CD14-positive monocyte (primary cell): ENCODE measurements at regions not wholly inside any gene's neighbourhood (a gene's known extent, or its start where the extent isn't known, plus 50 kb on each side); places are given as distances from the start of the nearest gene placed in this dataset.

Experiments used
- DNase-seq, 3 donors: peaks; one replicate each; pipeline ENCODE4 v3.0.0-alpha.2; 2011 to 2022
- H2AFZ ChIP-seq: 2 replicates; pipeline ENCODE4 v1.6.0; 2012; ENCODE audit warnings: mild to moderate bottlenecking, low read depth, low read length, inconsistent platforms; ENCODE audit not compliant: insufficient read depth, poor library complexity, severe bottlenecking
- H3K27ac ChIP-seq, 2 donors: 1 replicate in 1 of 2; 2 replicates in 1 of 2; pipeline ENCODE4 v1.5.1; 2012 to 2013; ENCODE audit warnings: low read length in 2 of 2, control low read depth in 1 of 2, inconsistent platforms in 1 of 2, low read depth in 1 of 2, mild to moderate bottlenecking in 1 of 2
- H3K27me3 ChIP-seq, 2 donors: one replicate each; pipeline versions ENCODE4 v1.6.0 to v1.6.1; 2011 to 2013; ENCODE audit warnings: low read length in 2 of 2; ENCODE audit not compliant: control insufficient read depth in 2 of 2, insufficient read depth in 2 of 2
- H3K36me3 ChIP-seq, 2 donors: replicated peaks in 1 of 2; 1 replicate in 1 of 2; 2 replicates in 1 of 2; pipeline versions ENCODE4 v1.5.1 to v1.6.1; 2012 to 2013; ENCODE audit warnings: low read length in 2 of 2, control low read depth in 1 of 2, inconsistent platforms in 1 of 2, mild to moderate bottlenecking in 1 of 2; ENCODE audit not compliant: insufficient read depth in 2 of 2, control insufficient read depth in 1 of 2
- H3K4me1 ChIP-seq, 2 donors: 1 replicate in 1 of 2; 2 replicates in 1 of 2; pipeline versions ENCODE4 v1.5.1 to v1.6.1; 2012 to 2013; ENCODE audit warnings: low read length in 2 of 2, control low read depth in 1 of 2, inconsistent platforms in 1 of 2, mild to moderate bottlenecking in 1 of 2, moderate library complexity in 1 of 2; ENCODE audit not compliant: insufficient read depth in 2 of 2, control insufficient read depth in 1 of 2
- H3K4me2 ChIP-seq: replicated peaks from 2 replicates; pipeline ENCODE3; 2012; ENCODE audit warnings: low read length, moderate library complexity, mild to moderate bottlenecking; ENCODE audit not compliant: poor library complexity, severe bottlenecking; ENCODE audit errors: extremely low read depth
- H3K4me3 ChIP-seq, 3 experiments: fragments of 200-600 bp in 1 of 3; sonication (generic) in 1 of 3; replicated peaks in 1 of 3; 1 replicate in 2 of 3; 2 replicates in 1 of 3; pipeline ENCODE4 v1.5.1; 2011 to 2013; ENCODE audit warnings: low read length in 3 of 3, mild to moderate bottlenecking in 3 of 3, control low read depth in 2 of 3, low read depth in 2 of 3, inconsistent platforms in 1 of 3, moderate library complexity in 1 of 3
- H3K79me2 ChIP-seq: 2 replicates; pipeline ENCODE4 v1.6.0; 2012; ENCODE audit warnings: mild to moderate bottlenecking, control low read depth, inconsistent platforms, low read length, moderate library complexity; ENCODE audit not compliant: insufficient read depth
- H3K9ac ChIP-seq: 2 replicates; pipeline ENCODE4 v1.6.0; 2017; ENCODE audit warnings: low read length, mild to moderate bottlenecking; ENCODE audit not compliant: insufficient read depth, poor library complexity, severe bottlenecking
- H3K9me3 ChIP-seq, 2 donors: replicated peaks in 1 of 2; 1 replicate in 1 of 2; 2 replicates in 1 of 2; pipeline versions ENCODE4 v1.5.1 to v1.6.1; 2012 to 2013; ENCODE audit warnings: low read length in 2 of 2, control low read depth in 1 of 2; ENCODE audit not compliant: control insufficient read depth in 1 of 2, insufficient read depth in 1 of 2
- H4K20me1 ChIP-seq: 2 replicates; pipeline ENCODE4 v1.6.0; 2012; ENCODE audit warnings: mild to moderate bottlenecking, low read length, control low read depth, moderate library complexity; ENCODE audit not compliant: insufficient read depth
- H3K27ac Mint-ChIP-seq, 7 donors: one replicate each; pipeline ENCODE4 v1.8.0; 2020; ENCODE audit warnings: mild to moderate bottlenecking in 7 of 7, mixed read lengths in 7 of 7, moderate library complexity in 6 of 7, inconsistent platforms in 2 of 7
- H3K27me3 Mint-ChIP-seq, 3 donors: one replicate each; pipeline ENCODE4 v1.8.0; 2021 to 2022; ENCODE audit warnings: low read depth in 3 of 3, mild to moderate bottlenecking in 3 of 3, mixed read lengths in 3 of 3, moderate library complexity in 3 of 3, inconsistent platforms in 1 of 3
- H3K36me3 Mint-ChIP-seq, 2 donors: one replicate each; pipeline ENCODE4 v1.8.0; 2020; ENCODE audit warnings: mixed read lengths in 2 of 2, inconsistent platforms in 1 of 2, mild to moderate bottlenecking in 1 of 2
- H3K4me1 Mint-ChIP-seq: one replicate; pipeline ENCODE4 v1.8.0; 2020; ENCODE audit warnings: mild to moderate bottlenecking, mixed read lengths
- H3K4me3 Mint-ChIP-seq, 2 donors: one replicate each; pipeline ENCODE4 v1.8.0; 2020; ENCODE audit warnings: mild to moderate bottlenecking in 2 of 2, mixed read lengths in 2 of 2, moderate library complexity in 1 of 2
- H3K9me3 Mint-ChIP-seq, 7 donors: one replicate each; pipeline ENCODE4 v1.8.0; 2020 to 2022; ENCODE audit warnings: mixed read lengths in 7 of 7, mild to moderate bottlenecking in 6 of 7, moderate library complexity in 6 of 7, inconsistent platforms in 2 of 7
- WGBS: methylation state at CpG from one replicate; pipeline ENCODE4 v1.1.5; 2013; ENCODE audit warnings: missing lambda C conversion rate; ENCODE audit not compliant: insufficient coverage; 5-methylcytosine and 5-hydroxymethylcytosine counted together
- intact Hi-C, 2 donors: fragments of 100-400 bp; cut with micrococcal nuclease; formaldehyde crosslinking; loops; one replicate each; pipeline versions ENCODE4 v1.15.0 to v1.15.1; 2023
- TF ChIP-seq, protein P1 (sequence below): fragments of 200-600 bp; IDR thresholded peaks from one replicate; pipeline ENCODE4 v1.8.0; 2022; ENCODE audit warnings: antibody characterized with exemption, mild to moderate bottlenecking

DNA sequence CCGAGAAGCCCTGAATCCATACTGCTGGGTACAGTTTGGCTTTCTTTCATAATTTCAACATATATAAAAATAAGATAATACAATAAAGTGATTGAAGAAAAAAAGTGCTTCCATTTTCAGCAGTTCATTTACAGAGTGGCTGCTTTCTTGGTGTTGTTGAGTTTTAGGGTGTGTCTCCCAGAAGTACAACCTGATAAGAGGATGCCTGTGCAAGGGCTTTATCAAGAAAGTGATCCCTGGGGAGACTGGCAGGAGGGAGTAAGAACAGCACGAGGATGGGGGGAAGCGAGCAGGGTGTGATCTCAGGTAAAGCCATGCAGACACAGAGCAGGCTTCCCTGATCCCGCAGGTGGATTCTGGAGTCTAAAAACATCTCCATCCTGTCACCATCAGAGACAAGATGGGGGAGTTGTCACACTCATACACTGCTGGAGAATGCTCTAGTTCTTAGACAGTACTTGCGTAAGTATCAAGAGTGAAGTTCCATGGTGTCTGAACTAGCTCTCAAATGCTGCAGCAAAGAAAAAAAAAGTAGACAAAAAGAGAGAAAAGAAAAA, 395.9 kb downstream of the CDH26 start:
- H3K27me3 Mint-ChIP-seq, result peaks cover 0 to 3% (median 1%) of the 10 kb centered on the region in 3 donors
- intact Hi-C loops, result no loop called here
- H2AFZ ChIP-seq, result no peak overlapping the region
- no peaks in the 10 kb centered on the region for H3K27me3 ChIP-seq
- H3K4me3 Mint-ChIP-seq, result no peak overlapping the region
- H4K20me1 ChIP-seq, result no peaks in the 10 kb centered on the region
- H3K27ac Mint-ChIP-seq, result no peak overlapping the region
- WGBS, result no CpG with 5 or more reads among the region's 5 CpGs
- no peak overlapping the region for H3K4me3 ChIP-seq
- no peaks in the 10 kb centered on the region for H3K4me1 Mint-ChIP-seq
- no peaks in the 10 kb centered on the region for H3K4me1 ChIP-seq
- no peak for DNase-seq
- no peaks in the 10 kb centered on the region for H3K36me3 ChIP-seq
- no peaks in the 10 kb centered on the region for H3K79me2 ChIP-seq
- H3K4me2 ChIP-seq, result no peak overlapping the region
- TF ChIP-seq, protein P1, sequence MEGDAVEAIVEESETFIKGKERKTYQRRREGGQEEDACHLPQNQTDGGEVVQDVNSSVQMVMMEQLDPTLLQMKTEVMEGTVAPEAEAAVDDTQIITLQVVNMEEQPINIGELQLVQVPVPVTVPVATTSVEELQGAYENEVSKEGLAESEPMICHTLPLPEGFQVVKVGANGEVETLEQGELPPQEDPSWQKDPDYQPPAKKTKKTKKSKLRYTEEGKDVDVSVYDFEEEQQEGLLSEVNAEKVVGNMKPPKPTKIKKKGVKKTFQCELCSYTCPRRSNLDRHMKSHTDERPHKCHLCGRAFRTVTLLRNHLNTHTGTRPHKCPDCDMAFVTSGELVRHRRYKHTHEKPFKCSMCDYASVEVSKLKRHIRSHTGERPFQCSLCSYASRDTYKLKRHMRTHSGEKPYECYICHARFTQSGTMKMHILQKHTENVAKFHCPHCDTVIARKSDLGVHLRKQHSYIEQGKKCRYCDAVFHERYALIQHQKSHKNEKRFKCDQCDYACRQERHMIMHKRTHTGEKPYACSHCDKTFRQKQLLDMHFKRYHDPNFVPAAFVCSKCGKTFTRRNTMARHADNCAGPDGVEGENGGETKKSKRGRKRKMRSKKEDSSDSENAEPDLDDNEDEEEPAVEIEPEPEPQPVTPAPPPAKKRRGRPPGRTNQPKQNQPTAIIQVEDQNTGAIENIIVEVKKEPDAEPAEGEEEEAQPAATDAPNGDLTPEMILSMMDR, result no peak
- no peak overlapping the region for H3K9ac ChIP-seq
- no peak overlapping the region for H3K27ac ChIP-seq
- H3K9me3 ChIP-seq, result no peaks in the 10 kb centered on the region
- H3K9me3 Mint-ChIP-seq, result peaks cover 0 to 5% (median 0%) of the 10 kb centered on the region in 7 donors
- H3K36me3 Mint-ChIP-seq, result no peaks in the 10 kb centered on the region

DNA sequence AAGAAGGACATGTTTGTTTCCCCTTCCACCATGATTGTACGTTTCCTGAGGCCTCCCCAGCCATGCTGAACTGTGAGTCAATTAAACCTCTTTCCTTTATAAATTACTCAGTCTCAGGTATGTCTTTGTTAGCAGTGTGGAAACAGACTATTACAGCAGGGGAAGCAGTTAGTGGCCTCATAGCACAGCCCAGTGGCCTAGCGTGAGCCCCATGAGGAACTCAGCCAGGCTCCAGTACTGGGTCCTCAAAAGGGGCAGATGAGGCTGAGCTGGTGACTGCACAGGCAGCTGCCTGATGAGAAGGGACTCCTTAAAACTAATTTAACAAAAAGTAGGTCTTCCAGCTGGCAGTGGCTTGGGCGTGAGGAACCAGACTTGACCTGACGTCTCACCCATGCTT, 399.9 kb downstream of the CDH26 start:
- Histone ChIP-seq H3K4me1 (no peaks in the 10 kb centered on the region), H3K27me3 (no peaks in the 10 kb centered on the region), H2AFZ (no peak overlapping the region), H4K20me1 (no peaks in the 10 kb centered on the region), H3K36me3 (no peaks in the 10 kb centered on the region), H3K4me3 (no peak overlapping the region), H3K27ac (no peak overlapping the region), H3K79me2 (no peaks in the 10 kb centered on the region), H3K4me2 (no peak overlapping the region), H3K9me3 (no peaks in the 10 kb centered on the region), H3K9ac (no peak overlapping the region)
- 94% methylated on average over 3 of the region's 4 CpGs for WGBS
- no peaks in the 10 kb centered on the region for H3K36me3 Mint-ChIP-seq
- H3K4me3 Mint-ChIP-seq, result no peak overlapping the region
- no peak for DNase-seq
- no peak overlapping the region for H3K27ac Mint-ChIP-seq
- no peaks in the 10 kb centered on the region for H3K4me1 Mint-ChIP-seq
- peaks cover 0 to 3% (median 1%) of the 10 kb centered on the region in 3 donors for H3K27me3 Mint-ChIP-seq
- peaks cover 0 to 2% (median 0%) of the 10 kb centered on the region in 7 donors for H3K9me3 Mint-ChIP-seq
- intact Hi-C loops, result no loop called here
- TF ChIP-seq, protein P1, result no peak
